SH-SY5Y (cell line): ENCODE measurements at regions not wholly inside any gene's neighbourhood (a gene's known extent, or its start where the extent isn't known, plus 50 kb on each side); places are given as distances from the start of the nearest gene placed in this dataset.

Experiments
- GATA2 ChIP-seq: IDR thresholded peaks from 2 replicates; pipeline ENCODE4 v1.6.1; 2011; ENCODE audit warnings: mild to moderate bottlenecking, low read depth, low read length
- GATA3 ChIP-seq: IDR thresholded peaks from 2 replicates; pipeline ENCODE4 v1.6.1; 2011; ENCODE audit warnings: low read depth, mild to moderate bottlenecking, low read length, moderate library complexity

GRCh38 chr2:21438949-21439348, 315.2 kb downstream of the TDRD15 start:
- TF ChIP-seq GATA3 (no peak), GATA2 (no peak)
